ENCODE measurements at regions not wholly inside any gene's neighbourhood (a gene's known extent, or its start where the extent isn't known, plus 50 kb on each side); places are given as distances from the start of the nearest gene placed in this dataset.

DNA sequence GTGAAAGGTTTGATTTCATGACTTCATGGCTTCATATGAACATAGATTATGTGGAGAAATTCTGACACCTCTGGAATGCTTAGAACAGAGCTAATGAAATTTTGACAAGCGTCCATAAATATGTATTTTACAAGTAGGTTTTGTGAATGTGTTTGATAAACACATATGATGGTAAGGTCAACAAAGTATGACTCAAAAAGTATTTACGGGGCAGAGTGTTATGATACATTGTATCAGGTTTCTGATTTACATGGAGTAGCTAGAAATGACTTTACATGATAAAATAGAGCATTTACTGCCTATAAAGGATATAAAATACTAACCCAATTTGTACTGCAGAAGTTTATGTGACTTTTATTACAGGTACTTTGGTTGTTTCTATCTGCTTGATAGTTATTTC, 206.3 kb downstream of the MDFIC start (continued):
- TF ChIP-seq CCNT2 (IDR thresholded peaks at IDR 0.05; ENCODE audit: borderline replicate concordance, extremely low read depth, insufficient read length, low read depth, low read length) = no peak
- no peak for TF ChIP-seq PML (IDR thresholded peaks at IDR 0.05; ENCODE audit: low read length)
- TF ChIP-seq, protein P1, sequence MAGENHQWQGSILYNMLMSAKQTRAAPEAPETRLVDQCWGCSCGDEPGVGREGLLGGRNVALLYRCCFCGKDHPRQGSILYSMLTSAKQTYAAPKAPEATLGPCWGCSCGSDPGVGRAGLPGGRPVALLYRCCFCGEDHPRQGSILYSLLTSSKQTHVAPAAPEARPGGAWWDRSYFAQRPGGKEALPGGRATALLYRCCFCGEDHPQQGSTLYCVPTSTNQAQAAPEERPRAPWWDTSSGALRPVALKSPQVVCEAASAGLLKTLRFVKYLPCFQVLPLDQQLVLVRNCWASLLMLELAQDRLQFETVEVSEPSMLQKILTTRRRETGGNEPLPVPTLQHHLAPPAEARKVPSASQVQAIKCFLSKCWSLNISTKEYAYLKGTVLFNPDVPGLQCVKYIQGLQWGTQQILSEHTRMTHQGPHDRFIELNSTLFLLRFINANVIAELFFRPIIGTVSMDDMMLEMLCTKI (IDR thresholded peaks at IDR 0.05; ENCODE audit: partially characterized antibody) = no peak
- TF ChIP-seq ZNF695 (CRISPR knock-in tag; IDR thresholded peaks at IDR 0.05) = no peak
- TF ChIP-seq FIP1L1 (IDR thresholded peaks at IDR 0.05; ENCODE audit: low read depth, low read length, poor library complexity, severe bottlenecking) = no peak
- no peak for TF ChIP-seq KAT8 (IDR thresholded peaks at IDR 0.05; ENCODE audit: low read depth)
- TF ChIP-seq, protein P2, sequence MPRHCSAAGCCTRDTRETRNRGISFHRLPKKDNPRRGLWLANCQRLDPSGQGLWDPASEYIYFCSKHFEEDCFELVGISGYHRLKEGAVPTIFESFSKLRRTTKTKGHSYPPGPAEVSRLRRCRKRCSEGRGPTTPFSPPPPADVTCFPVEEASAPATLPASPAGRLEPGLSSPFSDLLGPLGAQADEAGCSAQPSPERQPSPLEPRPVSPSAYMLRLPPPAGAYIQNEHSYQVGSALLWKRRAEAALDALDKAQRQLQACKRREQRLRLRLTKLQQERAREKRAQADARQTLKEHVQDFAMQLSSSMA (CRISPR knock-in tag; IDR thresholded peaks at IDR 0.05) = no peak
- TF ChIP-seq TARDBP (IDR thresholded peaks at IDR 0.05) = no peak

DNA sequence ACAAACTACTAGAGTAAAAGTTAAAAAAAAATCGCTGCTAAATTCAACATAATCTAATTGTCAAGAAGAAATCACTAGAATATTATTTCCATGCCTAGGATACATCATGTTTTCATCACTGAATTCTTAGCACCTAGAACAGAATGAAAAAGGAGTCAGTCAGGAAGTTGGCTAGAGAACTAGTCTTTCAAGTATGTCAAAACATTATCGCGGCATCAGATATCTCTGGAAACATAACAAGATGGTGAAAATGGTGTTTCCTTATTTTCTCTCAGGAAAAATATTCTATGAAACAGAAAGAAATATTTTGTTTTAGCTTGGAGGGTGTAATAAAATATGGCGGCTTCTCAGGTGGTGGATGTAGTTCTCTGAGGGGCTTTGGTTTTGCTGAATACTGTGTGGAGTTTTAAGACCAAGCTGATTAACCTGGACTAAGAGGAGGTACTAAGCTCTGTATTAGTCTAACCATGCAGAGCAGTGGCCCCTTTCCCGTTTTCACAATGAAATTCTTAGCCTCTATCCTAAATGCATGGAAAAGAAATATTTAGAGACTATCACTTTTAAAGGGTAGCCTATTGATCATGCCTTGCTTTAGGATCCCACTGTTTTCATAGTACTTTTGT, 205.6 kb downstream of the MDFIC start:
- Histone ChIP-seq H3K79me2 (ENCODE audit: control insufficient read depth, insufficient read depth, low read length) (no peaks in the 10 kb centered on the region), H3K9me1 (ENCODE audit: control insufficient read depth, insufficient read depth, low read length) (no peaks in the 10 kb centered on the region), H3K27ac (ENCODE audit: extremely low read depth, low read depth, low read length) (no peak overlapping the region), H3K36me3 (ENCODE audit: control insufficient read depth, insufficient read depth, low read length) (no peaks in the 10 kb centered on the region), H3K27me3 (ENCODE audit: control insufficient read depth in 2 of 2, insufficient read depth in 2 of 2, low read length in 2 of 2) (no peaks in the 10 kb centered on the region), H4K20me1 (replicated peaks; ENCODE audit: control insufficient read depth, insufficient read depth, low read length) (no peaks in the 10 kb centered on the region), H3K4me1 (replicated peaks in 1 of 2; ENCODE audit: control insufficient read depth in 2 of 2, insufficient read depth in 2 of 2, low read length in 2 of 2) (no peaks in the 10 kb centered on the region), H3K9me3 (replicated peaks; ENCODE audit: control insufficient read depth, insufficient read depth, low read depth, low read length) (no peaks in the 10 kb centered on the region), H3K4me2 (ENCODE audit: insufficient read depth, low read length) (no peak overlapping the region), H3K4me3 (no peak overlapping the region), H2AFZ (ENCODE audit: low read depth, low read length) (no peak overlapping the region), H3K9ac (ENCODE audit: insufficient read depth in 1 of 2, low read depth in 2 of 2, low read length in 2 of 2) (no peak overlapping the region)
- TF ChIP-seq ZNF584 (CRISPR knock-in tag; IDR thresholded peaks at IDR 0.05; ENCODE audit: low read depth) (no peak), RBM14 (IDR thresholded peaks at IDR 0.05; ENCODE audit: borderline replicate concordance, insufficient read depth, low read depth, low read length) (no peak), ZNF23 (CRISPR knock-in tag; IDR thresholded peaks at IDR 0.05) (no peak), BRD4 (IDR thresholded peaks at IDR 0.05) (no peak), FOXK2 (conservative IDR thresholded peaks at IDR 0.05 in 1 of 2, IDR thresholded peaks at IDR 0.05 in 1 of 2; ENCODE audit: low read depth in 2 of 2) (no peak), FOXP1 (CRISPR knock-in tag; IDR thresholded peaks at IDR 0.05) (no peak), LCOR (CRISPR knock-in tag; IDR thresholded peaks at IDR 0.05) (no peak), NR2C1 (IDR thresholded peaks at IDR 0.05) (no peak), NR2C1 (tag; IDR thresholded peaks at IDR 0.05) (no peak), NEUROD1 (IDR thresholded peaks at IDR 0.05; ENCODE audit: borderline replicate concordance, low read depth, low read length, partially characterized antibody) (no peak), PTBP1 (IDR thresholded peaks at IDR 0.05; ENCODE audit: low read depth, low read length) (no peak), DACH1 (IDR thresholded peaks at IDR 0.05; ENCODE audit: partially characterized antibody) (no peak)
- in situ Hi-C loops (cut with MboI) (no loop called here), intact Hi-C loops (cut with micrococcal nuclease) (no loop called here)
- FAIRE-seq = no peak
- CTCF ChIA-PET (ENCODE audit: low intra/inter-chr PET ratio) = no interaction called here
- POLR2A ChIA-PET = no interaction called here
- DNase-seq (ENCODE audit: extremely low read depth in 1 of 4, low spot score in 3 of 4) = no peak
- no TSS peak for BruUV-seq (replicated peaks)
- no peak for ATAC-seq
- WGBS (ENCODE audit: insufficient coverage, low coverage, missing lambda C conversion rate) = under 1% methylated on average over 5 of the region's 5 CpGs
